ENCODE measurements at regions not wholly inside any gene's neighbourhood (a gene's known extent, or its start where the extent isn't known, plus 50 kb on each side); places are given as distances from the start of the nearest gene placed in this dataset.

DNA sequence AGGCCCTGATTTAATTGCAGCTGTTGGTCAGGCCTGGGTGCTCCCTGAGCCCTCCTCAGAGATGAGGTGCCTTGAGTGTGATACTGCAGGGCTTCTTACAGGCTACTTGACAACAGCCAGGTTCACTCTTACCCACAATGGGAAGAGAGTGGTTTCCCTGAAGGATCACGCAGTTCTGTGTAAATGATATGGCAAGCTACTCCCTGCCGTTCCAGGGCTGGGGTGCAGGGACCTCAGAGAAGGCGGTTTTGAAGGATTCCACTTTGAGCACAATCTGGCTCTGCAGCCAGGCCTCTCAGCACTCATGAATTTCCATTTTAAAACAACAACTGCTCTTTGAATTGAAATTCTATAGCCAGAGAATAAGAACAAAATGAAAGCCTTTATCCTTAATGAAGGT is 92.9 kb downstream of the SLC17A6 start:
- H3K4me3 ChIP-seq = no peak overlapping the region
- no peaks in the 10 kb centered on the region for H3K36me3 ChIP-seq (replicated peaks in 1 of 2; ENCODE audit: insufficient read depth in 1 of 2, low read depth in 2 of 2)
- intact Hi-C loops (cut with DNase I) = no loop called here
- H3K4me1 ChIP-seq = peaks cover 15% of the 10 kb centered on the region
- no peak for DNase-seq
- TF ChIP-seq POLR2A (IDR thresholded peaks at IDR 0.05) = no peak
- TF ChIP-seq, protein P1, sequence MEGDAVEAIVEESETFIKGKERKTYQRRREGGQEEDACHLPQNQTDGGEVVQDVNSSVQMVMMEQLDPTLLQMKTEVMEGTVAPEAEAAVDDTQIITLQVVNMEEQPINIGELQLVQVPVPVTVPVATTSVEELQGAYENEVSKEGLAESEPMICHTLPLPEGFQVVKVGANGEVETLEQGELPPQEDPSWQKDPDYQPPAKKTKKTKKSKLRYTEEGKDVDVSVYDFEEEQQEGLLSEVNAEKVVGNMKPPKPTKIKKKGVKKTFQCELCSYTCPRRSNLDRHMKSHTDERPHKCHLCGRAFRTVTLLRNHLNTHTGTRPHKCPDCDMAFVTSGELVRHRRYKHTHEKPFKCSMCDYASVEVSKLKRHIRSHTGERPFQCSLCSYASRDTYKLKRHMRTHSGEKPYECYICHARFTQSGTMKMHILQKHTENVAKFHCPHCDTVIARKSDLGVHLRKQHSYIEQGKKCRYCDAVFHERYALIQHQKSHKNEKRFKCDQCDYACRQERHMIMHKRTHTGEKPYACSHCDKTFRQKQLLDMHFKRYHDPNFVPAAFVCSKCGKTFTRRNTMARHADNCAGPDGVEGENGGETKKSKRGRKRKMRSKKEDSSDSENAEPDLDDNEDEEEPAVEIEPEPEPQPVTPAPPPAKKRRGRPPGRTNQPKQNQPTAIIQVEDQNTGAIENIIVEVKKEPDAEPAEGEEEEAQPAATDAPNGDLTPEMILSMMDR (IDR thresholded peaks at IDR 0.05) = no peak
- H3K27me3 ChIP-seq = no peaks in the 10 kb centered on the region
- H3K27ac ChIP-seq = no peak overlapping the region
- no peaks in the 10 kb centered on the region for H3K9me3 ChIP-seq
- ATAC-seq = no peak
- WGBS, 2 donors = 89 to 92% methylated on average over 3 of the region's 3 CpGs

DNA sequence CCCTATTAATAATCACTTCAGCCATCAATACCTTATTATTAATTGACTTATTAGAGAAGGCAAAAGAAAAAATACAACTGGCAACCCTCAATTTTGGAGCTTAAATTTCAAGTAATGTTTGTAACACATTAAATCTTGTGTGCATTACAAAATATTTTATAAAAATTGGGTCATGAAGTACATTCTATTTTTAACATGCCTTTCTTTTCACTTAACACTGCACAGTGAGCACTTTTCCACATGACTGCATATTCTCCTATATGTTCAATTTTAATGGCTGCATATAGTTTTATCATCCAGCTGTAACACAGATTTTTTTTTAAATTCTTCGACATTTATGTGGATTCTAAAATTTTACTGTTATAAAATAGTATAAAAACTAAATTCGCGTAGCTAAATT is 92.5 kb downstream of the SLC17A6 start:
- DNase-seq (no peak), ATAC-seq (no peak)
- peaks cover 15% of the 10 kb centered on the region for H3K4me1 ChIP-seq
- no peak overlapping the region for H3K27ac ChIP-seq
- no peak overlapping the region for H3K4me3 ChIP-seq
- no peaks in the 10 kb centered on the region for H3K9me3 ChIP-seq
- WGBS, 2 donors = 91 to 96% methylated on average over 3 of the region's 3 CpGs
- intact Hi-C loops (cut with DNase I) = no loop called here
- H3K27me3 ChIP-seq = no peaks in the 10 kb centered on the region
- H3K36me3 ChIP-seq (replicated peaks in 1 of 2; ENCODE audit: insufficient read depth in 1 of 2, low read depth in 2 of 2) = no peaks in the 10 kb centered on the region
- TF ChIP-seq POLR2A (IDR thresholded peaks at IDR 0.05) = no peak
- TF ChIP-seq, protein P1 (IDR thresholded peaks at IDR 0.05) = no peak

DNA sequence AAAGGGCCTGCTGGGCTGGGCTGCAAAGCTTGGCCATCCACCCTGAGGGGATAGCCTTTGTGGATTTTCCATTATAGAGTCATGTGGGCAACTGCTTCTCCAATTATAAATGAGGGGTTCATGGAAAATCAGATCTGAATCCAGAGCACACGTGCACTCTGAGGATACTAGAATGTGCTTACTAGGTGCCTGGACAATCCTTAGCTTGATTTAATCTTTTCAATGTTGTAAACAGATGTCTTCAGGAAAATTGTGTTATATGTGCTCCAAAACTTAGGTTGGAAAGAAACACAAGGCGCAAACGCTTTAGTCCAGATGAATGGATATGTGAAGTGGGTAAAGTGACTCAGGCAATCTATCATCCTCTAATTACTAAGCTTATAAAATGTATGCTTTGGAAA is 92.0 kb downstream of the SLC17A6 start:
- H3K4me3 ChIP-seq = no peak overlapping the region
- 92 to 93% methylated on average over 3 of the region's 3 CpGs for WGBS, 2 donors
- ATAC-seq = no peak
- no peak for DNase-seq
- H3K9me3 ChIP-seq = no peaks in the 10 kb centered on the region
- H3K27me3 ChIP-seq = no peaks in the 10 kb centered on the region
- H3K36me3 ChIP-seq (replicated peaks in 1 of 2; ENCODE audit: insufficient read depth in 1 of 2, low read depth in 2 of 2) = no peaks in the 10 kb centered on the region
- intact Hi-C loops (cut with DNase I) = no loop called here
- no peak overlapping the region for H3K27ac ChIP-seq
- no peak for TF ChIP-seq POLR2A (IDR thresholded peaks at IDR 0.05)
- peaks cover 15% of the 10 kb centered on the region for H3K4me1 ChIP-seq

Data from body of pancreas (tissue), 4 donors.